ENCODE measurements at regions not wholly inside any gene's neighbourhood (a gene's known extent, or its start where the extent isn't known, plus 50 kb on each side); places are given as distances from the start of the nearest gene placed in this dataset.

- BruUV-seq (replicated peaks), result no TSS peak
- no peaks in the 10 kb centered on the region for H3K36me3 Mint-ChIP-seq (ENCODE audit: insufficient read depth, unreplicated experiment)
- H3K4me3 Mint-ChIP-seq (ENCODE audit: unreplicated experiment), result no peak overlapping the region
- TF ChIP-seq, protein P1, sequence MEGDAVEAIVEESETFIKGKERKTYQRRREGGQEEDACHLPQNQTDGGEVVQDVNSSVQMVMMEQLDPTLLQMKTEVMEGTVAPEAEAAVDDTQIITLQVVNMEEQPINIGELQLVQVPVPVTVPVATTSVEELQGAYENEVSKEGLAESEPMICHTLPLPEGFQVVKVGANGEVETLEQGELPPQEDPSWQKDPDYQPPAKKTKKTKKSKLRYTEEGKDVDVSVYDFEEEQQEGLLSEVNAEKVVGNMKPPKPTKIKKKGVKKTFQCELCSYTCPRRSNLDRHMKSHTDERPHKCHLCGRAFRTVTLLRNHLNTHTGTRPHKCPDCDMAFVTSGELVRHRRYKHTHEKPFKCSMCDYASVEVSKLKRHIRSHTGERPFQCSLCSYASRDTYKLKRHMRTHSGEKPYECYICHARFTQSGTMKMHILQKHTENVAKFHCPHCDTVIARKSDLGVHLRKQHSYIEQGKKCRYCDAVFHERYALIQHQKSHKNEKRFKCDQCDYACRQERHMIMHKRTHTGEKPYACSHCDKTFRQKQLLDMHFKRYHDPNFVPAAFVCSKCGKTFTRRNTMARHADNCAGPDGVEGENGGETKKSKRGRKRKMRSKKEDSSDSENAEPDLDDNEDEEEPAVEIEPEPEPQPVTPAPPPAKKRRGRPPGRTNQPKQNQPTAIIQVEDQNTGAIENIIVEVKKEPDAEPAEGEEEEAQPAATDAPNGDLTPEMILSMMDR (IDR thresholded peaks at IDR 0.05; ENCODE audit: unreplicated experiment), result no peak
- CTCF ChIA-PET, result interaction anchor here (0.9 kb wide), 1 partner anchor 15 kb away, joined by 3 read pairs; no protein-coding TSS in a partner anchor
- peaks cover 10% of the 10 kb centered on the region for H3K9me3 Mint-ChIP-seq (ENCODE audit: unreplicated experiment)
- intact Hi-C loops (cut with micrococcal nuclease), result no loop called here
- H3K4me1 Mint-ChIP-seq (ENCODE audit: insufficient read depth, unreplicated experiment), result no peaks in the 10 kb centered on the region
- H3K27me3 Mint-ChIP-seq (ENCODE audit: insufficient read depth, unreplicated experiment), result no peaks in the 10 kb centered on the region
- H3K27ac Mint-ChIP-seq (ENCODE audit: low read depth, unreplicated experiment), result no peak overlapping the region
- no peak for DNase-seq (ENCODE audit: unreplicated experiment)
- POLR2A ChIA-PET, result no interaction called here
Measured at GRCh38 chr9:75462866-75463265, 374.6 kb downstream of the OSTF1 start.

DNA sequence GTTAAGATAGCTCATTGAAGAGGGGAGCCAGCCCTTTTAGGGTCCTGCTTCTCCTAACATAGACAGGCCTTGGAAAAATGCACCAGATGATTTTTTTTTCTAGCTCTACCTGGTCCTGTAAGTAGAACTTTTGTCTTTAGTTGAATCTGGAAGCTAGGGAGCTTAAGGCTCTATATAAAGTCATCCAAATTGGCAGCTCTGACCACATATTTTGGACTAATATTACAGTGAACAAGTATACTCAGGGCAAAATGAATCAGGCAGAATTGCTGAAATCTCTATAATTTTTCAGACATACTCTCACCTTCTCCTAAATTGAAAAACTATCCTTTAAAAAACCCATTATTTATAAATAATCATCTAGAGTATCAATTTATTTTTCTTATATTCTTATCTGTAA, 375.6 kb downstream of the OSTF1 start:
- Mint-ChIP-seq H3K9me3 (ENCODE audit: unreplicated experiment) (peaks cover 14% of the 10 kb centered on the region), H3K4me1 (ENCODE audit: insufficient read depth, unreplicated experiment) (no peaks in the 10 kb centered on the region), H3K4me3 (ENCODE audit: unreplicated experiment) (no peak overlapping the region), H3K27me3 (ENCODE audit: insufficient read depth, unreplicated experiment) (no peaks in the 10 kb centered on the region), H3K27ac (ENCODE audit: low read depth, unreplicated experiment) (no peak overlapping the region), H3K36me3 (ENCODE audit: insufficient read depth, unreplicated experiment) (no peaks in the 10 kb centered on the region)
- DNase-seq (ENCODE audit: unreplicated experiment), result no peak
- TF ChIP-seq, protein P1 (IDR thresholded peaks at IDR 0.05; ENCODE audit: unreplicated experiment), result no peak
- ChIA-PET CTCF (interaction anchor here (0.6 kb wide), 1 partner anchor 70 kb away, joined by 3 read pairs; no protein-coding TSS in a partner anchor), POLR2A (no interaction called here)
- intact Hi-C loops (cut with micrococcal nuclease), result no loop called here
- BruUV-seq (replicated peaks), result no TSS peak

- no peaks in the 10 kb centered on the region for H3K4me1 Mint-ChIP-seq (ENCODE audit: insufficient read depth, unreplicated experiment)
- no peaks in the 10 kb centered on the region for H3K36me3 Mint-ChIP-seq (ENCODE audit: insufficient read depth, unreplicated experiment)
- H3K4me3 Mint-ChIP-seq (ENCODE audit: unreplicated experiment), result no peak overlapping the region
- peaks cover 23% of the 10 kb centered on the region for H3K9me3 Mint-ChIP-seq (ENCODE audit: unreplicated experiment)
- ChIA-PET POLR2A (no interaction called here), CTCF (no interaction called here)
- TF ChIP-seq, protein P1 (IDR thresholded peaks at IDR 0.05; ENCODE audit: unreplicated experiment), result no peak
- intact Hi-C loops (cut with micrococcal nuclease), result no loop called here
- H3K27ac Mint-ChIP-seq (ENCODE audit: low read depth, unreplicated experiment), result no peak overlapping the region
- H3K27me3 Mint-ChIP-seq (ENCODE audit: insufficient read depth, unreplicated experiment), result no peaks in the 10 kb centered on the region
- DNase-seq (ENCODE audit: unreplicated experiment), result no peak
- no TSS peak for BruUV-seq (replicated peaks)
Measured at GRCh38 chr9:75464726-75465125, 376.4 kb downstream of the OSTF1 start.

GRCh38 chr9:75467142-75467541, 378.8 kb downstream of the OSTF1 start:
- Mint-ChIP-seq H3K4me1 (ENCODE audit: insufficient read depth, unreplicated experiment) (no peaks in the 10 kb centered on the region), H3K27ac (ENCODE audit: low read depth, unreplicated experiment) (no peak overlapping the region), H3K36me3 (ENCODE audit: insufficient read depth, unreplicated experiment) (no peaks in the 10 kb centered on the region), H3K9me3 (ENCODE audit: unreplicated experiment) (peaks cover 16% of the 10 kb centered on the region), H3K4me3 (ENCODE audit: unreplicated experiment) (no peak overlapping the region), H3K27me3 (ENCODE audit: insufficient read depth, unreplicated experiment) (no peaks in the 10 kb centered on the region)
- ChIA-PET POLR2A (interaction anchor here (0.6 kb wide), 1 partner anchor 60 kb away, joined by 3 read pairs; no protein-coding TSS in a partner anchor), CTCF (interaction anchor here (0.6 to 1.4 kb wide), 2 partner anchors 10 to 484 kb away, joined by 4 read pairs; no protein-coding TSS in a partner anchor)
- intact Hi-C loops (cut with micrococcal nuclease), result no loop called here
- TF ChIP-seq, protein P1 (IDR thresholded peaks at IDR 0.05; ENCODE audit: unreplicated experiment), result no peak
- BruUV-seq (replicated peaks), result no TSS peak
- no peak for DNase-seq (ENCODE audit: unreplicated experiment)

Measured in MCF 10A (cell line).